Kidney epithelial cell (primary cell): ENCODE measurements at regions not wholly inside any gene's neighbourhood (a gene's known extent, or its start where the extent isn't known, plus 50 kb on each side); places are given as distances from the start of the nearest gene placed in this dataset.

Experiments
- DNase-seq: peaks from one replicate; pipeline ENCODE4 v3.0.0-alpha.2; 2010; ENCODE audit warnings: low read depth
- H3K27me3 ChIP-seq: 2 replicates; pipeline ENCODE4 v1.6.0; 2011; ENCODE audit warnings: low read length; ENCODE audit not compliant: control insufficient read depth, insufficient read depth
- H3K36me3 ChIP-seq: 2 replicates; pipeline ENCODE4 v1.5.1; 2011; ENCODE audit warnings: low read length; ENCODE audit not compliant: control insufficient read depth, insufficient read depth
- H3K4me3 ChIP-seq: 2 replicates; pipeline ENCODE4 v1.5.1; 2011; ENCODE audit warnings: low read depth, mild to moderate bottlenecking, control low read depth, low read length
- CTCF ChIP-seq: IDR thresholded peaks from 2 replicates; pipeline ENCODE4 v1.5.1; 2011; ENCODE audit warnings: mild to moderate bottlenecking, moderate library complexity, low read length, control low read depth, inconsistent platforms; ENCODE audit not compliant: insufficient read depth, poor library complexity, severe bottlenecking

- H3K36me3 ChIP-seq: no peaks in the 10 kb centered on the region
- TF ChIP-seq CTCF: no peak
- no peak for DNase-seq
- no peak overlapping the region for H3K4me3 ChIP-seq
- no peaks in the 10 kb centered on the region for H3K27me3 ChIP-seq
Observed at GRCh38 chr5:155886311-155887031, 440.5 kb upstream of the SGCD start.

DNA sequence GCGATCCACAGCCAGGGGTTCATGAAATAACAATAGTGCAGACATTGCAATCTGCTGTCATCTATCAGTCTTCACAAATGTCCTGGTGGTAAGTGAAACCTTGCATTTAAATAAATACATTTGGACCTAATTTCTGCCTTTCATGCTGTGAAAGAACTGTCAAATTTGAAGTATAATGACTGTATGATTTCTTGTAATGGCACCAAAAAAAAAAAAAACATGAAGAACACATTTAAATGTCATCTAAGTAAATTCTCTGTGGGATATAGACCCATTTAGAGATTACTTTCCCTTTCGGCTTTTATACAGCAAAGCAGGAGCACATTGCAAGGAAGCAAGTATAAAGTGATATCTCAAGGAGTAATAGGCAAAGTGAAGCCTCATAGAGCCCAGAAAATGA lies 431.5 kb upstream of the SGCD start:
- Histone ChIP-seq H3K4me3 (no peak overlapping the region), H3K36me3 (no peaks in the 10 kb centered on the region), H3K27me3 (no peaks in the 10 kb centered on the region)
- DNase-seq: no peak
- TF ChIP-seq CTCF: no peak

DNA sequence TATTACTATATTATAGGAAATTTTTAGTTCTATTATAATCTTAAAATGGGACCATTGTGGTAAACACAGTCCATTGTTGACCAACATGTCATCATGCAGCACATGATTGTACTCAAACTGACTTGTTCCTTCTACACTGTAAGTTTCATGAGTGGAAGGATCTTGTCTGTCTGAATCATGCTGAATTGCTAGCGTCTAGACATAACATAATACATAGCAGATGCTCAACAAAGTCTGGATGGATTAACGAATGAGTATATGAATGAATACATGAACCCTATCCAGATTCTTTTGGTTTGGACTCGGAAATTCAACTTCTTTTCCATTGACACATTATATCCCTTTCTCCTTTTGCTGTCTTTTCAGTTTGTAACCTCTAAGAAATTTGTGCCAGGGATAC lies 429.2 kb upstream of the SGCD start:
- DNase-seq: no peak
- Histone ChIP-seq H3K4me3 (no peak overlapping the region), H3K36me3 (no peaks in the 10 kb centered on the region), H3K27me3 (no peaks in the 10 kb centered on the region)
- TF ChIP-seq CTCF: no peak

DNA sequence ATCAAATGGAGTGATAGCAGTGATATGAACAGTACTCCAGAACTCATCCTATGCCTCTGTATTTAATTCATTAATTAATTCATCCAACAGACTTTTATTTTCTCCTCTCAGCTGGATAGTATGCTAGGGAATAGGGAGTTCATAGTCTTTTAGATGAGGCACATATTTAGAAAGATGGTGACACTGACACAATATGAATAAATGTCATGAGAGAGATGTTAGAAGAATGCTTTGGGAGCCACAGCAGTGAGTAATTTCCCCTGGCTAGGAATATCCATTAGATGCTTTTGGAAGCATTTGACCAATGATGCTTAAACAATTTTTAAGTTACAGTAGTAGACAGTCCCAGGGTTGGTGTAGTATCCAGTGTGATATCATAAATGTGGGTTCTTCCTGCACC lies 428.7 kb upstream of the SGCD start:
- DNase-seq: no peak
- Histone ChIP-seq H3K27me3 (no peaks in the 10 kb centered on the region), H3K36me3 (no peaks in the 10 kb centered on the region), H3K4me3 (no peak overlapping the region)
- no peak for TF ChIP-seq CTCF

GRCh38 chr5:155903791-155904190 lies 423.2 kb upstream of the SGCD start:
- TF ChIP-seq CTCF: no peak
- H3K36me3 ChIP-seq: no peaks in the 10 kb centered on the region
- no peak overlapping the region for H3K4me3 ChIP-seq
- H3K27me3 ChIP-seq: no peaks in the 10 kb centered on the region
- no peak for DNase-seq

- DNase-seq: no peak
Observed at GRCh38 chr5:155905364-155905763, 421.6 kb upstream of the SGCD start.

More at GRCh38 chr5:155905364-155905763, 421.6 kb upstream of the SGCD start:
- no peak overlapping the region for H3K4me3 ChIP-seq
- TF ChIP-seq CTCF: no peak
- H3K36me3 ChIP-seq: no peaks in the 10 kb centered on the region
- no peaks in the 10 kb centered on the region for H3K27me3 ChIP-seq
